ENCODE measurements at regions not wholly inside any gene's neighbourhood (a gene's known extent, or its start where the extent isn't known, plus 50 kb on each side); places are given as distances from the start of the nearest gene placed in this dataset.
A peak's percentile ranks its signal among the peaks of the same experiment; 100 is the strongest.

- no peak for DNase-seq (ENCODE audit: low read depth in 2 of 3, low spot score in 1 of 3)
Measured at GRCh38 chr9:20291201-20291600, 331.1 kb downstream of the MLLT3 start.

GRCh38 chr9:20290257-20290656 is 332.0 kb downstream of the MLLT3 start:
- no peak for DNase-seq (ENCODE audit: low read depth in 2 of 3, low spot score in 1 of 3)

GRCh38 chr9:20289423-20290010 is 332.8 kb downstream of the MLLT3 start:
- DNase-seq (ENCODE audit: low read depth in 2 of 3, low spot score in 1 of 3), result no peak

GRCh38 chr9:20286969-20287368 is 335.3 kb downstream of the MLLT3 start:
- DNase-seq (ENCODE audit: low read depth in 2 of 3, low spot score in 1 of 3), result no peak

GRCh38 chr9:20286154-20286700 is 336.1 kb downstream of the MLLT3 start:
- DNase-seq (ENCODE audit: low read depth in 2 of 3, low spot score in 1 of 3), result no peak

GRCh38 chr9:20284601-20285289 is 337.6 kb downstream of the MLLT3 start:
- no peak for DNase-seq (ENCODE audit: low read depth in 2 of 3, low spot score in 1 of 3)

- no peak for DNase-seq (ENCODE audit: low read depth in 2 of 3, low spot score in 1 of 3)
Measured at GRCh38 chr9:20280330-20280729, 342.0 kb downstream of the MLLT3 start.

GRCh38 chr9:20276762-20277161 is 345.5 kb downstream of the MLLT3 start:
- DNase-seq (ENCODE audit: low read depth in 2 of 3, low spot score in 1 of 3), result no peak

GRCh38 chr9:20271723-20272122 is 350.6 kb downstream of the MLLT3 start:
- no peak for DNase-seq (ENCODE audit: low read depth in 2 of 3, low spot score in 1 of 3)

GRCh38 chr9:20271096-20271495 is 351.2 kb downstream of the MLLT3 start:
- no peak for DNase-seq (ENCODE audit: low read depth in 2 of 3, low spot score in 1 of 3)

GRCh38 chr9:20270161-20270560 is 352.1 kb downstream of the MLLT3 start:
- DNase-seq (ENCODE audit: low read depth in 2 of 3, low spot score in 1 of 3), result no peak

GRCh38 chr9:20269620-20270019 is 352.7 kb downstream of the MLLT3 start:
- DNase-seq (ENCODE audit: low read depth in 2 of 3, low spot score in 1 of 3), result no peak

- DNase-seq (ENCODE audit: low read depth in 2 of 3, low spot score in 1 of 3), result no peak
Measured at GRCh38 chr9:20264896-20265295, 357.4 kb downstream of the MLLT3 start.

GRCh38 chr9:20262611-20263010 is 359.7 kb downstream of the MLLT3 start:
- DNase-seq (ENCODE audit: low read depth in 2 of 3, low spot score in 1 of 3), result no peak

GRCh38 chr9:20256284-20256948 is 365.9 kb downstream of the MLLT3 start:
- DNase-seq (ENCODE audit: low read depth in 2 of 3, low spot score in 1 of 3), result no peak

GRCh38 chr9:20255052-20255451 is 367.2 kb downstream of the MLLT3 start:
- no peak for DNase-seq (ENCODE audit: low read depth in 2 of 3, low spot score in 1 of 3)

- no peak for DNase-seq (ENCODE audit: low read depth in 2 of 3, low spot score in 1 of 3)
Measured at GRCh38 chr9:20253635-20254034, 368.7 kb downstream of the MLLT3 start.

- DNase-seq (ENCODE audit: low read depth in 2 of 3, low spot score in 1 of 3), result no peak
Measured at GRCh38 chr9:20252778-20253177, 369.5 kb downstream of the MLLT3 start.

GRCh38 chr9:20250791-20251190 is 371.5 kb downstream of the MLLT3 start:
- no peak for DNase-seq (ENCODE audit: low read depth in 2 of 3, low spot score in 1 of 3)

- DNase-seq (ENCODE audit: low read depth in 2 of 3, low spot score in 1 of 3), result no peak
Measured at GRCh38 chr9:20244271-20244670, 378.0 kb downstream of the MLLT3 start.

- DNase-seq (ENCODE audit: low read depth in 2 of 3, low spot score in 1 of 3), result no peak
Measured at GRCh38 chr9:20243841-20244240, 378.5 kb downstream of the MLLT3 start.

- peak; percentile 15 to 55 (median 15) for DNase-seq (ENCODE audit: low read depth in 2 of 3, low spot score in 1 of 3)
Measured at GRCh38 chr9:20242510-20243189, 379.6 kb downstream of the MLLT3 start.

Measured in stimulated activated CD4-positive, alpha-beta T cell treated with anti-CD3 and anti-CD28 coated beads, Interleukin-12 subunit alpha, Interleukin-12 subunit beta, amount 100 ng/mL, for 48 hours (primary cell).